ENCODE measurements at regions not wholly inside any gene's neighbourhood (a gene's known extent, or its start where the extent isn't known, plus 50 kb on each side); places are given as distances from the start of the nearest gene placed in this dataset.

DNA sequence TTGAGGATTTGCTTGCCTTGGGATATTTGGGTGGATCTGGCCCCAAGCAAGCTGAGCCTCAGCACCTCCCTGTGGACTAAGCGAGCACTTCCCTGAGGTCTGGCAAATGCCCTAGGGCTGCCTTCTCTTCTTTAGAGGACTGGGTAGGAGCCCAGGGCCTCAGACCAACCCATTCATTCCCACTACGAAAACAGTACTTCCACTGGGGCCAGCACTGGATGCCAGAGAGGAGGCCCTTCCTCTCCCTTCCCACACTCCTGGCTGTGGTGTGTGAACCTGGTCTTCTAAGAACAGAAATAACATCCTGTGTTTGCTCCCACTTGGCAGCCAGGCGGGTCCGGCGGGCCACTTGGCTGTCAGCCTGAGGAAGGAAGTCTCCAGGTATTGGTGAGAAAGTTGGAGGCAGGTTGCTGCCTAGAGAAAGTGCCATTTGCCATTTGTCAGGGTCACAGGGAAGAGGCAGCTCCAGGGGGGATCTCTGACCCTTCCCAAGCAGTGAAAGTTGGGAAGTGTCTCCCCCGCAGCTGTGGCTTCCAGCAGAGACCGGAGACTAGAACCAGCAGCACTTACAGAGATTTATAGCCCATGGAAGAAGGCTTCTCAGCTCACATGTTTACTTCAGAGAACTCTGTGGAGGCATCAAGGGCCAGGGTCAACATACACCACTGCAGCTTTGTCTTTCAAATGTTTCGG lies 323.5 kb downstream of the SIPA1L2 start:
- DNase-seq = no peak

DNA sequence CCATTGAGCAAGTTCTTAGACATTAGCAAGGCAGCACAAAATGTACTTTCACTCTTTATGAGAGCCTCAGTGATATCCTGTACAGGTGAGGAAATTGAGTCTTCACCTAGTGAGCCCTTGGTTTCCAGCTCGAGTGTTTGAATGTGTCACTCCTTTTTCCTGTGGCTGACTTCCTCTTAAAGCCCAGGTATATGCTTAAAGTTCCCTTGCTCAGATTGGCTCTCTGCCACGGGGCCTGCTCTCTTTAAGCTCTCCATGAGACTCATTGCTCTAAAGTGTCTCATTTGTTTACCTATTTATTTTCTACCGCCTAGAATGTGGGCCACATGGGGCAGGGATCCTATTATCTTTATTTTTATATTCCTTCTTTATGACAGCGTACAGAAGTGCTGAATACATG lies 324.9 kb downstream of the SIPA1L2 start:
- DNase-seq = no peak

DNA sequence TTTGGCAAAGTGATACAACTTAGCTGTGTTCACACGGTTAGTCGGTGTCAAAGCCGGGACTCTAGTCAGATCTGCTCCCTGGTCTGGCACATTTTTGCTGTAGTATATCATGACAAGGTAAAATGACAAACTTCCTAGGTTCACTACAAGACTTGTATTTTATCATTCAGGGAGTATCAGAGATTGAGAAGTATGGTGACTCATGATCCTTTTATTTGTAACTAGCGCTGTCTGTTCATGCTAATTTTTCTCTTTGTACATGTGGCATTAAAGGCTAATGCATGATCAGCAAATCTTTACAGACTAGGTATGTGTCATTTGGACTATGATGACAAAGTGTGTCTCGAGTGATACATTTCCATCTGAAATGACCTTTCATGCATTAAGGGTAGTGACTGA lies 326.7 kb downstream of the SIPA1L2 start:
- DNase-seq = no peak

DNA sequence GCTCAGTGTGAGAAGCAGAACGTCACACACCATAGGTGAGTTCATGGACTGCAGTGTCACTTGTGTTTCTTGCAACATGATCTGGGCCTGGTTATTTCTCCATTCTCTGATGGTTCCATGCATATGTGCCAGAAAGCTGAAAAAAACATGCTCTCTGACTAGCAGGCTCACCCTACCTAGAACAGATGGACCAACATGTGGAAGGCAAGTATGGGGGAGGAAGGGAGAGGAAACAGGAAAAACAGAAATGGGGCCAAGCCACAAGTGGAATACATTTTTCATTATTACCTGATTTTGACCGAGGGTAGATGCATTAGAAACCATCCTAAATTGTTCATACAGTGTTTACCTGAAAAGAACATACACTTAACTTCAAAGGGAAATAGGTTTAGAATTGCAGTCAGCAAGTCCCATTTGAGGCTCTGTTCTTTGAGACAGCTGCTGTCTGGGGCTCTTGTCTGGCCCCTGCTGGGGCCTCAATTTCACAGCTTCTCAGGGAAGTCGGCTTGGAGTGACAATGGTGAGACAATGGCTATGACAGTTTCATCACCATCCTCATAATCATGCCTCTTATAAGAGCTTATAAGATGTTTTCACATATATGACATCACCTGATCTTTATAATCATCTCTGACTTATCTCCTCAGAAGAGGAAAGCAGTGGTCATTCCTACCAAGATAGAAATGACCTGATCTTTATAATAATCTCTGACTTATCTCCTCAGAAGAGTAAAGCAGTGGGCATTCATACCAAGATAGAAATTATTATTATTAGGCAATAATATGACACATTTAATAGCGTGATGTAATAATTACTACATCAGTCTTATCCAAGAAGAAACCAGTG lies 327.3 kb downstream of the SIPA1L2 start:
- no peak for DNase-seq

DNA sequence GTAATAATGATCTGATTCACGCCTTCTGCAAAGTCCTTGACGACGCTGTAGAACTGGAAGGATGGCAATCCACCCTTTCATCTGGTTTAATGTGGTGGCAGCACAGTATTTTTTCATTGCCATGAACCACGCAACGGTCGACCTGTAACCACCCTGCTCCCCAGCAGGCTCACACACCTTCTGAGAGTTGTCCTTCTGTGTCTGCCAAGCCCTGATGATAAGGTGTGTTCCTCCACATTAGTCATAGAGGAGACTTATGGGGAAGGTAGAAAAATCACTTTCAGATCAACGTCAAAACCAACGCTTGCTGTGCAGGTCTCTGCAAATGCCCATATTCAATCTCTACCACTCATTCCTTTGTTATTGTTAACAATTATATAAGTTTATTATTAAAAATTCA lies 328.7 kb downstream of the SIPA1L2 start:
- no peak for DNase-seq

DNA sequence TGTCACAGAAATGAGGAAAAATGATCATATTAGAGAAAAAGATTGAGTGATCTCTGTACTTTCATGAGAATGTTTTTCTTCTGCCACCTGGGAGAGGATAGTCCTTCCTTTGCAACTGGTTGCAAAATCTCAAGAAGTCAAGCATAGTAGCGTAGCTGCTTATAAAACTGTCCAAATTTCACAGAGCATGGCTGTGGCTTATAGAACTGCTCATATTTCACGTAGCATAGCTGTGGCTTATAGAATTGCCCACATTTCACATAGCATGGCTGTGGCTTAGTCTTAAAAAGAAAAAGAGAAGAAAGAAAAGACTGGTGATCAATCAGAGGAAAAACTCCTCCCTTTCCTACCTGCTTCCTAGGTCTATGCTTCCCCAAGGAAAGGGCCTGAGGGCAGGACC lies 329.5 kb downstream of the SIPA1L2 start:
- no peak for DNase-seq

DNA sequence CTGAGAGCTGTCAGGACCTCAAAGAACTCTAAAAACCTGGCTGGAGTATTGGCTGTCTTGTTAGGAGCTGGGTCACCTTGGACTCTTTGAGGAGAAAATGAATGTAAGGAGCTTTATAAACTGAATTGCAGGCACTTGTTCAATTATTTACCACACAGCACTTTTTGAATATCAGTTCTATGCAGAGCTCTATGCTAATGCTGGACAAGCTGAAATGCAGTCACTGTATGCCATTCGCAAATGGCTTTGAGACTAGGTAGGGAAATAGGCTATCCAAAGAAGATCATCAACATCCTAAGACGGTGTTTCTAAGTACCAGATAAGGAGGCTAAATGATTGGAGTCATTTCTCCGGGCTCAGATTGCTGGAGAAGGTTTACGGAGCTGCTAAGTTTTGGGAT lies 333.5 kb downstream of the SIPA1L2 start:
- no peak for DNase-seq

DNA sequence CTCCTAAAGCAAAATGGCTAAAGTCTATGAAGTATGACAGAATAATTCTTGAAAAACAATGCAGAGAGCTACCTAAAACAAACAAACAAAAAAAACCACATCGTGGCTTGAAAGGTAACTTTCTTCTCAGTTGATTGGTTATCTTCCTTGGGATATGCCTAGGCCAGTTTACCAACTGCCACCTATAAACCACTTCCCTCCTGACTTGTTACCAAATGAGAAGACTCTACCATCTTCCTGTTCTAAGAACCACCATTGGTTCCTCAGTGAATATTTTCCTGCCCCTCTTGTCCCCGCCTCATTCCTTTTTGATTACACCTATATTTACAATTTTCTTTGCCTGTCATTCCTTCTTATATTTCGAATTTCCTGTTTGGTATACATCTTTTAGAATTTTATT lies 336.6 kb downstream of the SIPA1L2 start:
- DNase-seq = no peak

DNA sequence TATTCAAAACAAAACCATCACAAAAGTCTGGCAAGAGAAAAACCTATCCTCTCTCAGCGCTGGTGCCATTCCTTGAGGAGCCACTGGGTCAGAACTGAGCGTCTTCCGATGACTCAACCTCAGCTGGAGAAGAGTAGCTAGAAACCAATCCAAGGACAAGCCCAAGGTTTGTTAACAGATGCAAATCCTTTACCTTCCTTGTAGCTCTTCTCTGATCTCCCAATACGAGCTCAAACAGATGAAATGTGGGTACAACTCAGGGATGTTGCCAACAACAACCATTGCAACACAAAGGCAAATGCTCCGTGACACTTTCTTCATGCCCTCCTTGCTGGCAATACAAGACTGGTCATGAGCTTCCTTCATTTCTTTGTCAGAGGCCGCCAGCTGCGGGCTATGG lies 337.1 kb downstream of the SIPA1L2 start:
- DNase-seq = no peak

DNA sequence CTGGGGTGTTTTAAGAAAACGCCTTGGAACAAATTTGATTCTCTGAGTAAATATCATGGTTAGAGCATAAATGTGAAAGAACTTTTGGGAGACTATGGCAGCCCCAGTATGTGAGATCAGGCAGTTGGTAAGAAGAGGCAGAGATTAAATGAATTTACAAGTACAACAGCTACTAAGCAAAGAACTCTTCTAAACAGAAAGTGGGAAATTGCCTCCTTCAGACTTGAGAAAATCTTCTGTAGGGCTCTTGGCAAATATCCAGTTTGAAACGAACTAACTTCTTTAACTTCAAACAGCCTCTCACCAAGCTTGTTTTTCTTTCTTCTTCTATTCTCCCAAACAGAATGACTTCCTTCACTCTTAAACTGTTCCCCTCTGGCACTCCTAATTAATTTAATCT lies 337.7 kb downstream of the SIPA1L2 start:
- DNase-seq = no peak

DNA sequence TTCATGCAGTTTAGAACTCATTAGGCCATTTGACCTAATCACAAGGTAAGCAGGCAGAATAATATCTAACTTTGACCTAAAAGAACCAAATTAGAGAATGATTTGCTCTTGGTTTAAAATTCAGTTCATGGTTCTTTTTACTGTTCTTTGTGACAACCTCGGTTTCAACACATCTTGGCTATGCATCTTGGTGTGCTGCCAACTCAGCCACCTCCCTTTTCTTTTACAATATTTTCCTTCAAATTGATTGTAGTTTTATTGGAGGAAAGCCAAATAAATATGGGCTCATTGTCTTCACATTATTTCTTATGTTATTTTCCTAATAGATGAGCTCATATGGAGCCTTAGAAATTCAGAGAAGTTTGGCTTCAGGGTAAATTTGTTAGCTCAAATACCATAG lies 338.3 kb downstream of the SIPA1L2 start:
- DNase-seq = no peak

DNA sequence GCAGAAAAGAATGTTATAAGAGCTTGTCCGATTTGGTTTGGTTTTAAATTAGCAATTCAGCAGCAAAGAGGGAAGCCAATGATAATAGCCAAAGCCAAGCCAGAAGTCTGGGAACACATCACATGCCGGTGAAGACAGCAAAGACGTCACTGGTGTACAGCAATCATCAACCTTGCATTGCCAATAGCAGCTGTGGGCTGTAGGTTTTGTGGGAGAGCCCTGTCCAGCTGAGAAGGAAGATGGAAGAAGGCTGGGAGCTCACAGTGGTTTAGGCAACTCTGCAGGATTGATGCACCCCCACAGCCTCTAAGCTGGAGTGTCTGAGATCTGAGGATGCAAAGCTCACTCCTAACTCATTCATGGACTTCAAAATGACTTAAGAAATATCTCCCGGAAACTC lies 338.7 kb downstream of the SIPA1L2 start:
- no peak for DNase-seq

DNA sequence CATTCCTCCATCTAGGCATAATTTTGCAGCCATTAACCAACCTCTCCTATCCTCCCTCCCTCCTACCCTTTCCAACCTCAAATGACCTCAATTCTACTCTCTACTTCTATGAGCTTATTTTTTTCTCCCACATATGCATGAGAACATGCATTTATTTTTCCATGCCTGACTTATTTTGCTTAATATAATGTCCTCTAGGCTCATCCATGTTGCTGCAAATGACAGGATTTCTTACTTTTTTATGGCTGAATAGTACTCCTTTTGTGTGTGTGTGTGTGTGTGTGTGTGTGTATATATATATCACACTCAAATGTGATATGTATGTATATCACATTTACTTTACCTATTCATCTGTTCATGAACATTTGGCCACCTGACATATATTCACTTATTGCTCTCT lies 339.4 kb downstream of the SIPA1L2 start:
- DNase-seq = no peak

DNA sequence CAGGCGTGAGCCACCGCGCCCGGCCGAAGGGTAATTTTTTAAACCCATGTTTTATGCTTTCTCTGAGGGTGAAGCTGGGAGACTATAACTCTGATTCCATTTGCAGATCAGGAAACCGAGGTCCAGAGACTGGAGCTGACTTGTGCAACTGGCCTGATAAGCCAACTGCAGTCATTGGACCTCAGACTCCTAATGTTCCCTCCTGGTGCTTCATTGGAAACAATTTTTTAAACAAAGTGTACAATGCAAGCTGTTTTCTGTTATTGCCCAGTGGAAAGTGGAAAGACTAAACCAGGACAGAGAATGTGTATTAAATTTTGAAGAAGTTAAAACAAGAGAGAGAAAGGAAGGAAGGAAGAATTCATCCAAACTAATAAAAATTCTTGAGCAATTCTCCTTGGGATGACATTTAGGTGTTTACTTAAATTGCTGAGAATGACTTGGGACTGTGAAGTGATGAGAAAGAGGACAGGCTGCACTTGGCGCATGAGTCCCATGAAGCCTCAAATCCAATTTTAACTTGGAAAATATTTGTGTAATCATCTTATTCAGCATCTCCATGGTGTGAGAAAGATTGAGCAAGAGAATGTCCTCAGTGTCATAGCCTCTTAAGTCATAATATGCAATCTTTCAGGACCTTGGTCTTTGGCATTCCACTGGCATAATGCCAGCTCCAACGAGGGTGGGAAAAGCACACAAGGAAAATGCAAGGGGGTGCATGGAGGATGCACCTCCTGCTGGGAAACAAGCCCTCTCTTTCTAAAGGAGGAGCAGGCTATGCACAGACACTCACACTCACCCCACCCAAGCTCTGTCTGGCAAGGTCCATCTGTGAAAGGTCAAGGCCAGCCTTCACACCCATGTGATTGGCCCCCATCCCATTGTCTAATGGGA lies 342.0 kb downstream of the SIPA1L2 start:
- DNase-seq = no peak

DNA sequence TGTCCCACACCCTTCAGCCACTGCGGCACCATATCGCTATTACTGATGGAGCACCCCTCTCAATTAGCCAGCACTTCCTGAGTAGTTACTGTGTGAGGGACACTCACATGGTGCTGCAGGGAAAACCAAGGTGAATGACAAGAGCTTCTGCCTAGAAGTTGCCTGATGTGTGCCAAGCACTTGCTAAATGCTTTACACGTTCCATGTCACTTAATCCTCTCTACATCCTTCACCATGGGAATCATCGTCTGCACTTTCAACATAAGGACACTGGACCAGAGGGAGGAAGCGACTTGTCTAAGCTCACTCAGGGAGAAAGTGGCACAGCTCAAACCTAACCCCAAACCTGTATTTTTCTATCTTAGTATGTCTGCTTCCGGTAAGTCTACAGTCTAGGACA lies 344.8 kb downstream of the SIPA1L2 start:
- DNase-seq = no peak

DNA sequence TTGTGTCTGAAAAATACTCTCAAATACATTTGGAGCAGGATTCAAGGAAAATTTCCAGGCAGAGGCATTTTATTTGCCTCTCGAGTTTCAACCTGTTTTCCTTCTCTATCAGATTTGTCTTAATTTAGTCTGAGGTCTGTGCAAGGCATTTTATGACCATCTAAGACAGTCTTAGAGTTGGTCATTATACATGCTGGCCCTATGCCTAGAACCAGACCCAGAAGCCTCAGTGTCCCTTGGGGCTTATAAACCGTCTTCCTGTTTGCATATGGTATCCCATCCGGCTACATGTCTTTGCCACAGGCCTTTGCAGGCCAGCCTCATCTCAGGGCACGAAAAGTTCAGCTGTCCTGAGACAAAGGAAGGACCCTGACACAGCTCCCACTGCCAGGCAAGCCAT lies 346.1 kb downstream of the SIPA1L2 start:
- no peak for DNase-seq

DNA sequence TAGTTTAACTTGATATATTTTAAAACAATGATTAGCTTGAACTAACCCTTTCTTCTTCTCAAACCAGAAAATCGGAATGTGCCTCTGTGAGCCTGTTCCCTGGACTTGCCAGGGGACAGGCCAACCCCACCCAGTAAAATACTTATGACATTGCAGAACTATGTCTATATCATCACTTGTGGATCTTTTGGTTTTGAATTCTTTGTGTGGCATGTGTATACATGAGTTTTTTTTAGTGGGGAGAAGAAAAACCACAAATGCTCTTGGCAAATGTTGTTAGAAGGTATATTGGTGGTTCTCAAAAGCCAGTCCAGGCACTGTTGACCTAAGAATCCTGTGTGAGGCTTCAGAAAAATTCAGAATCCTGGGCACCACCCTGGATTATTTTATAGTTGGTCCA lies 347.4 kb downstream of the SIPA1L2 start:
- DNase-seq = no peak

DNA sequence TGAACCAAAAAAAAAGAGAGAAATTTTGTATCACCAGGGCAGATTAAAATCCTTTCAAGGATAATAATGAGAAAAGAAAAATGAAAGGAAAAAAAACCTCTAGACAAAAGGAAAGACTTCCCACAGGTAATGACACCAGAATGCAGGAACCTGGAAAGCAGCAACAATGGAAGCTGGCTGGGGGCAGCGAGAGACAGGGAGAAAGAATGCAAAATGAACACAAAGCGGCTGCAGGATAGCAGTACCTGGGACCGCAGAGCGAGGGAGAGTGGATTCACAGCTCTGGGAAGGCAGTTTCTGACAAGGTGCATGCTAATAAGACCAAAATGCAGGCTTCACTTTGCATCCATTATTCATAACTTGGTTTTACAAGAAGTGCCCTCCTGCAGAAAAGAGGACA lies 349.0 kb downstream of the SIPA1L2 start:
- DNase-seq = no peak

DNA sequence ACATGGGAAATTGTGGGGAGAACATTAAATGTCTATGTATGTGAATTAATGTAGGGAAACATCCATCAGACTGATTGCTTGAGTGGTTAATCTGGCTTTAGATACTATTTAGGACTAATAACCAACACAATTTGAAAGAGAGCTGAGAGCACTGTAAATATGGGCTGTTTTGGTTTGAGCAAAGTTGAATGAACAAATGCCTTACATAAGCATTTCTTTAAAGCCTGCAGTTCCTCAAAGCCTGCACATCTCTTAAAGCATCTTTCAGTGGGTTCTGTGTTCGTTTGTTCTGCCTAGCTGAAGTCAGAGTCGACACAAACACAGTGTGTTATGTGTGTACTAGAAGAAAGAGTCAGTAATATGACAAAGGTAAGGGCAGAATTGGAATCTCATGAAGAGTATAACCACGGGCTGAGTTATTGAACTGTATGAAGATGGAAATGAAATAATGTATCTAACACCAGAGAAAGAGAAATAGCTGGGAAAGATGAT lies 350.0 kb downstream of the SIPA1L2 start:
- no peak for DNase-seq

DNA sequence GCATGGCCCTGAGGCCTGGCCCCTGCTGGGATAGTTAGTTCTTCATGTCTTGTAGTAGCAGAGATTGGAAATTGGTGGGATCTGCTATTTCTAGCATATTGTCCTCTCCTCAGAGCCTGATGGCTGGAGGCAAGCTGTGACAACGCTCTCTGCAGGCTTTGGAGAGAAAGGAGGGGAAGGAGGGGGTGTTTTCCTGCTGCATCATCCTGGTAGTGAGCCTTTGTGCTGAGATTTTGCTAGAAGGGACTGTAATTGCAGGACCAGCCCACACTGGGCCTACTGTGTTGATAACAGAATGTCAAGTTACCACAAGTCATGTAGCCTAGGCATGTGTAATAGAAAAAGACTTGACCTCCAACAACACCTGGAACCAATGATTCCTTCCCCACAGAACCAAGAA lies 351.0 kb downstream of the SIPA1L2 start:
- DNase-seq = no peak

DNA sequence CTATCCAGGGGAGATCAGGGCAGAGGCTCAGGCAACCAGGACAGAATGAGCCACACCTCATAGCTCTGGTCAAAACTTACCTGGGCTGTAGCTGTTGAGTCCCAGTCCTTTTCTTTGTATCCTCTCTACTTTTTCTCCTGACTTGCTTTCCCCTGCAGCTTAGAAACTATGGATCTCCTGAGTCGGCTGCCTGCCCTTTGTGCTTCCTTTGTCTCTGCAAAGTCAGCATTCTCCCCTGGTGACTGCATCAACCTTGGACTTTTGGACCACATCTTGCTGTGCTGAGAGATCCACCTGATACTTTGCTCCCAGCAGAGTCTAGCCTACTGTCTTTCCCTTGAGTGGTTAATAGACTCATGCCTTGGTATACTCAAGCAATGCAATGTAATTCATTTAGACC lies 353.3 kb downstream of the SIPA1L2 start:
- no peak for DNase-seq

DNA sequence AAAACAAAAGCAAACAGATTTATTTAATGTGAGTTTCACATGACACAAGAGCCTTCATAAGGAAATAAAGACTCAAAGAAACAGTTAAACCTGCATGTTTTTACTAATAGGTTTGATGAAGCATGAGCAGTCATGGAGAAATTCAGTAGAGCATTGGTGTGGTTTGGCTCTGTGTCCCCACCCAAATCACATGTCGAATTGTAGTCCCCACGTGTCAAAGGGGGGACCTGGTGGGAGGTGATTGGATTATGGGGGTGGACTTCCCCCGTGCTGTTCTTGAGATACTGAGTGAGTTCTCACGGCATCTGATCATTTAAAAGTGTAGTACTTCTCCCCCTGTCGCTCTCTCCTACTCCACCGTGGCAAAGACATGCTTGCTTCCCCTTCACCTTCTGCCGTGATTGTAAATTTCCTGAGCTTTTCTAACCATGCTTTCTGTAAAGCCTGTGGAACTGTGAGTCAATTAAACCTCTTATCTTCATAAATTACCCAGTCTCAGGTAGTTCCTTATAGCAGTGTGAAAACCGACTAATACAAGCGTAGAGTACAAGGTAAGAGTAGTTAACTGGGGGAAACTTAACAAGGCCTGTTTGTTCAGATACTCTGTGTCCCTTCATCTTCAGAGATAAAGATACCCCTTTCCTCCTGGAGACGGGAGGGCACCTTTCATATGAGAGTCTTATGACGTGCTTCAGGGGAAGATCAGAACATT lies 354.8 kb downstream of the SIPA1L2 start:
- DNase-seq = no peak
